ENCODE measurements at regions not wholly inside any gene's neighbourhood (a gene's known extent, or its start where the extent isn't known, plus 50 kb on each side); places are given as distances from the start of the nearest gene placed in this dataset.

DNA sequence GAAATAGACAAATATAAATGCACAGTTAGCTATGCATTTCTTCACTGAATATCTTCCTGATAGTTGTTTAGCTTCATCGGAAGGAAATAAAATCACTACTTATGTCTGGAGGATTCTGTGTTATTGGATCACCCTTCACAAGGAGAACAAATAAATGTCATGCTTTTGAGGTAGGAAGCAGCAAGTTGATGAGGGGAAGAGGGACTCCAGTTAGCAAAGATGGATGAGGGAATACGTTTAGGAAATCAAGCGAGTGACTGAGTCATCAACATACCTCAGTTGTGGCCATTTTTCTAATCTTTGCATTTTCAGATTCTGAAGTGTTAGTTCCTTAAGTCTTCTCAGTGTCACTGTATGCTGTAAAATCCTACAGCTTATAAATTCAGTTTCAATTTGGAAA is 456.2 kb downstream of the EPHA4 start:
- FAIRE-seq, result no peak
- Histone ChIP-seq H3K36me3 (no peaks in the 10 kb centered on the region), H3K9me3 (no peaks in the 10 kb centered on the region), H3K4me3 (no peak overlapping the region), H3K27ac (no peak overlapping the region), H3K4me1 (no peaks in the 10 kb centered on the region), H3K27me3 (no peaks in the 10 kb centered on the region)
- intact Hi-C loops (cut with DNase I), result no loop called here
- DNase-seq, result no peak
- 67 to 75% methylated on average over 3 of the region's 3 CpGs for WGBS, 2 donors
- no peak for ATAC-seq
- TF ChIP-seq, protein P1, sequence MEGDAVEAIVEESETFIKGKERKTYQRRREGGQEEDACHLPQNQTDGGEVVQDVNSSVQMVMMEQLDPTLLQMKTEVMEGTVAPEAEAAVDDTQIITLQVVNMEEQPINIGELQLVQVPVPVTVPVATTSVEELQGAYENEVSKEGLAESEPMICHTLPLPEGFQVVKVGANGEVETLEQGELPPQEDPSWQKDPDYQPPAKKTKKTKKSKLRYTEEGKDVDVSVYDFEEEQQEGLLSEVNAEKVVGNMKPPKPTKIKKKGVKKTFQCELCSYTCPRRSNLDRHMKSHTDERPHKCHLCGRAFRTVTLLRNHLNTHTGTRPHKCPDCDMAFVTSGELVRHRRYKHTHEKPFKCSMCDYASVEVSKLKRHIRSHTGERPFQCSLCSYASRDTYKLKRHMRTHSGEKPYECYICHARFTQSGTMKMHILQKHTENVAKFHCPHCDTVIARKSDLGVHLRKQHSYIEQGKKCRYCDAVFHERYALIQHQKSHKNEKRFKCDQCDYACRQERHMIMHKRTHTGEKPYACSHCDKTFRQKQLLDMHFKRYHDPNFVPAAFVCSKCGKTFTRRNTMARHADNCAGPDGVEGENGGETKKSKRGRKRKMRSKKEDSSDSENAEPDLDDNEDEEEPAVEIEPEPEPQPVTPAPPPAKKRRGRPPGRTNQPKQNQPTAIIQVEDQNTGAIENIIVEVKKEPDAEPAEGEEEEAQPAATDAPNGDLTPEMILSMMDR (IDR thresholded peaks at IDR 0.05), result no peak

DNA sequence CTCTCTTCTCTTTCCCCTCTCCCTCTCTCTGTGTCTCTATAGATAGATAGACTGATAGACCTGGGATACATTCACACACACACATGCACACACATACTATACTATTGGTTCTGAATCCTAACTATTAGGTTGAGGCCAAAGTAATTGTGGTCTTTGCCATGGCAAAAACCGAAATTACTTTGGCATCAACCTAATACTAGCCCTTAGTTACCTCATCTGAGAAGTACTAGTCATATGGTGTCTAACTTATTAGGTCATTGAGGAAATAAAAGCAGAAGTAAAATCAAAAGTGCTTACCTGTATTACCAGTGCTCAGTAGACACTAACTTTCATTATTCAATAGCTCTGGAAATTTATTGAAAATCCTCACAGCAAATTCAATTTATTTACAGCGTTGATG is 451.5 kb downstream of the EPHA4 start:
- H3K4me1 ChIP-seq, result no peaks in the 10 kb centered on the region
- FAIRE-seq (no peak), ATAC-seq (no peak), DNase-seq (no peak)
- H3K9me3 ChIP-seq, result no peaks in the 10 kb centered on the region
- intact Hi-C loops (cut with DNase I), result no loop called here
- no peaks in the 10 kb centered on the region for H3K36me3 ChIP-seq
- no peak overlapping the region for H3K4me3 ChIP-seq
- H3K27me3 ChIP-seq, result no peaks in the 10 kb centered on the region
- TF ChIP-seq, protein P1 (IDR thresholded peaks at IDR 0.05), result no peak
- WGBS, 2 donors, result 33 to 56% methylated on average over 2 of the region's 2 CpGs
- H3K27ac ChIP-seq, result no peak overlapping the region

DNA sequence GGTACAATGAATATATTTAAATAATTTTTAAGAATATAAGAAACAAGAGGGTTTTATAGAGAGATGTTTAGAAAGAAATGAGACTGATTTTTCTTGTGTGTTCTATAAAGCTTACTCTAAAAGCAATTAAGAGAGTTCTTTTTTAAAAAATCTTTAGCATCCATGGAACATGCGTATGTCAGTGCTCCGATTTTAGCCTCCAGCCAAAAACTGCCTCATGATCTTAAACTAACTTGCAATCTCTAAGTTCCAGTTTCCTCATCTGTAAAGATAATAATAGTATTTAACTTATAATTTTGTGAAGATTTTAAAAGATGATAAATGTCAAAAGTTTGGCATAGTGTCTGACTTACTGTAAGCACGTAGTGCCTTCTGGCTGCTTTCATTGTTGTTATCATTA is 448.7 kb downstream of the EPHA4 start:
- TF ChIP-seq, protein P1 (IDR thresholded peaks at IDR 0.05), result no peak
- no peak for FAIRE-seq
- no peak for DNase-seq
- H3K4me3 ChIP-seq, result no peak overlapping the region
- H3K9me3 ChIP-seq, result no peaks in the 10 kb centered on the region
- 60 to 62% methylated on average over 3 of the region's 3 CpGs for WGBS, 2 donors
- H3K4me1 ChIP-seq, result no peaks in the 10 kb centered on the region
- no peak overlapping the region for H3K27ac ChIP-seq
- ATAC-seq, result no peak
- H3K36me3 ChIP-seq, result no peaks in the 10 kb centered on the region
- intact Hi-C loops (cut with DNase I), result no loop called here
- peaks cover 0 to 4% (median 0%) of the 10 kb centered on the region in 4 donors for H3K27me3 ChIP-seq

DNA sequence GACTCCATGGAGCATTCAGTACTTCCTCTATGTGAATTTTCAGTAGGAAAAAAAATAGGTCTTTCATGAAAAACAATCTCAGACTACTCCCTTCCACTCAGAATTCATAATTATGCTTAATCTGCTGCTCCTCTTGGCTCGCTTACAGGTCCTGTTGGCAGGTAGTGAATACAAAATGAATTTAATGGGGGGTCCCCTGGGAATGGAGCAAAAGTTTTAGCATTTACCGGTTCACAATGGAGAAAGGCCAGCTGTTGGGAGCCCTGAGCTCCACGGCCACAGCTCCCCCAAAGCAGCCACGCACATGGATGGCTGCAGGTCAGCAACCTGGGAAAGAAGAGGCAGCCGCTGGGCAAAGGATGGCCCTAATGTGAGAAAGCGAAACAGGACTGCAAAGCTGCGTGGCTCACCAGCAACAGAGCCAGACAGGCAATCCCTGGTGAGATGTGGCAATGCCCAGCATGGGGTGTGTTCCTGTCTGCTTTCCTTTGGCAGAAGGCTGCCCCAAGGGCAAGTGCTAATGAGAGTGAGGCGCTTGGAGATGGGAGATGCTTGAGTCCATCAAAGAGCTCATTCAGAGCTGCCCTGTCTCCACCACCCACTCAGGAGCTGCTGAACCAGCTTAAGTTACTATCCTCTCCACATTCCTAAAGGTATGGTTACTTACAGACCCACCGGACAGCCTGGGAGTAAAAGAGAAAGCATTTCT is 447.4 kb downstream of the EPHA4 start:
- intact Hi-C loops (cut with DNase I), result no loop called here
- ATAC-seq (no peak), FAIRE-seq (no peak), DNase-seq (no peak)
- no peaks in the 10 kb centered on the region for H3K9me3 ChIP-seq
- 73 to 76% methylated on average over 9 of the region's 9 CpGs for WGBS, 2 donors
- H3K27ac ChIP-seq, result no peak overlapping the region
- TF ChIP-seq, protein P1 (IDR thresholded peaks at IDR 0.05), result no peak
- H3K4me3 ChIP-seq, result no peak overlapping the region
- peaks cover 0 to 4% (median 0%) of the 10 kb centered on the region in 4 donors for H3K27me3 ChIP-seq
- H3K36me3 ChIP-seq, result no peaks in the 10 kb centered on the region
- no peaks in the 10 kb centered on the region for H3K4me1 ChIP-seq

DNA sequence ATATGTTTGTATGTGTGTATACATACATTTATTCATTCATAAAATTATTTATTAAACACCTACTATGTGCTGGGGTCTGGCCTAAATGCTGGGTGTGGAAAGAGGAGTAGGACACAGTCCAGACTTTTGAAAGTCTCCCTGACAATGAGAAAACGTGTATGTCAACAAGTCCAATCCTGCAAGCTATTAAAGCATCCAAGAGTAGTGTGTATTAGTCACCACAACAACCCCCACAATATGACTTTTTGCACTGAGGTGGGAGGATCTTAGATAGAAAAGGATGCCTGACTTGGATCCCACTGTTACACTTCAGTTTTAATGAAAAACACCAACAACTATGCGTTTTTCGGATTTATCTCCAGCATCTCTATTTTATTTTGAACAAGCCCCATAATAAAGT is 446.4 kb downstream of the EPHA4 start:
- FAIRE-seq, result no peak
- no peaks in the 10 kb centered on the region for H3K9me3 ChIP-seq
- H3K27ac ChIP-seq, result no peak overlapping the region
- WGBS, 2 donors, result 62 to 64% methylated on average over 3 of the region's 3 CpGs
- no peak for DNase-seq
- H3K27me3 ChIP-seq, result peaks cover 0 to 4% (median 0%) of the 10 kb centered on the region in 4 donors
- TF ChIP-seq, protein P1 (IDR thresholded peaks at IDR 0.05), result no peak
- no peak overlapping the region for H3K4me3 ChIP-seq
- no peak for ATAC-seq
- H3K36me3 ChIP-seq, result no peaks in the 10 kb centered on the region
- intact Hi-C loops (cut with DNase I), result no loop called here
- no peaks in the 10 kb centered on the region for H3K4me1 ChIP-seq

Data from pancreas (tissue), 10 donors.